Effector CD8-positive, alpha-beta T cell (primary cell): ENCODE measurements at regions not wholly inside any gene's neighbourhood (a gene's known extent, or its start where the extent isn't known, plus 50 kb on each side); places are given as distances from the start of the nearest gene placed in this dataset.
"Not testable (repeated sequence)": the region's sequence is repeated elsewhere in the genome, so short reads cannot be mapped to it uniquely, and the experiment has no call there.

Source experiments
- DNase-seq: peaks from one replicate; lab custom pipeline; 2025; lab: John Stamatoyannopoulos, UW

- no peak for DNase-seq
These were observed 216.3 kb upstream of the FLRT2 start for GRCh38 chr14:85313560-85314207.

GRCh38 chr14:85315290-85315689 is 214.7 kb upstream of the FLRT2 start:
- no peak for DNase-seq

DNA sequence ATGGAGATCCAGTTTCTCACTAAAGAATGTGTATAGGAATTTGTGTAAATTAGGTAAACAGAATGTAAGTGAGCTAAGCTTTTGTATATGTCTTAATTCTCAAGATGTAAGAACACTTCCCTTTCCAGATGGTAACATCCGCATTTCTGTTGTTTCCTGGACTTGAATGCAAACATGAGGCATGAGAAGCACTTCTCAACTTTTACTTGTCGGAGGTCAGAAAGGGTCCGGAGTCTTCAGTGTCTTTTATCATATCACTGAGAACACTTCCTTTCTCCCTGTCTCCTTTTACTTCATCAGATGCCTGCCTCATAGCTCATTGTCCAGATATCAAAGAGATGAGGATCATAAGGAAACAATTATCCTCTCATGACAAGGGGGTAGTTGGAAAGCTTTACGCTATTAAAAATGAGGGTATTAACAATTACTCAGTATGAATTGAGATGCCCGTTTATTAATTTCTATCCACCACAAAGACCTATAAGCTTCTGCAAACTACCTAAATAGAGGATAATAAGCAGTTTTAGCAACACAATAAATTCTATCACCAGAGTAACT is 214.1 kb upstream of the FLRT2 start:
- no peak for DNase-seq

DNA sequence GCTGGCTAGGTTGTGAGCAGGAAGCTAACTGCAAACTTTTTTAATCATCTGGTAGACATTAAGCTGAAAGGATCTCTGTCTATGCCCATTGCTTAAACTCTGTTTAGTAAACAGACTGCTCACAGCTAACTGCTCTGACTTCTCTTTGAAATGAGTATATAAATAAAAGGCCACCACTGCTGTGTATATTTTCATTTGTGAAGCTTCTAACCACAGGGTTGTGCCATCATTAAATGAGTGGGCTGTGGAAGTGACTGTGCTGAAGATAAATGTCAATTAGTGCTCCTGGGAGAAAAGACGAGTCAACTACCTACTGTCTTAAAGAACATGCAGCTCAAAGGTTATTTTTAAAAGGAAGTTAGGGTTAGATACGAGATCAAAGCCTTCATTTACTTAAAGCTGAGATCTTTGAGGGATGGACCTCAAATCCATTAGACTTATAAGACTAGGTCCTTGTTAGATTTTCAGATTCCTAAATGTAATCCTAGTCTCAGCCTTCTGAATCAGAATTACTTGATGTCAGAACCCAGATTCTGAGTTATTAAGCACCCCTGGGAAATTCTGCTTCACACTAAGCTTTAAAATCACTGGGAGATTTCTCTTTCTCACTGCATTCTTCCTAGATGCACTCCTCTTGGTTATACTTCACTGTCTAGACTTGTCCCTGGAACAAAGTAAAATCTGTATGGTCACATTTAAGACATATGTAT is 213.1 kb upstream of the FLRT2 start:
- DNase-seq, result no peak

GRCh38 chr14:85317491-85318021 is 212.4 kb upstream of the FLRT2 start:
- no peak for DNase-seq

GRCh38 chr14:85319101-85319500 is 210.8 kb upstream of the FLRT2 start:
- no peak for DNase-seq

DNA sequence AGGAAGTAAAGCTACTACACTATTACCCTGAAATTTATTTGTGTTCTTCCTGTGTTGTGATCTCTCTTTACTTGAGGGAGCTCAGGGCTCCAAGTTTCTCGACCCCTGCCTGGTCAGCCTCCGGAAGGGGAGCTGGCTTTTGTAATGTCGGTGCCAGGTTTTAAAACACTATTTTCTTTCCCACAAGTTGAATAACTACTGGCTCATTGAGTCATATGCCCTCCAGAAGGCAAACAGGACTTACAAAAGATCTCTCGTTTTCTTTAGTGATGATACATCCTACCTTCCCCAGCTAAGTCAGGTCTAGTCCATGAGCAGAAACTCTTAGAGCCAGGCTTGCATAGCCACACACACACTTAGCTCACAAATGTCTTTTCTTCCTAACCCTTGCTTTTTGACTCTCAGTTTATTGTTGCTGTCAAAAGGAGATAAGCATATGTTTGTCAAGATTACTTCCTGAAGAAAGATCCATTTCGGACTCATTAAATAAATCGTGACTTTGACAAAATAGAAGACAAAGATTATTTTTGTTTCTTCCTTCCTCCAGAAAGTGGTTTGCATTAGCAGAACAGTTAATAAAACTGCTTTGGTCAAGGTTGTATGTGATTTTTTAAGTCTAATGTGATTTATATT is 209.8 kb upstream of the FLRT2 start:
- no peak for DNase-seq

DNA sequence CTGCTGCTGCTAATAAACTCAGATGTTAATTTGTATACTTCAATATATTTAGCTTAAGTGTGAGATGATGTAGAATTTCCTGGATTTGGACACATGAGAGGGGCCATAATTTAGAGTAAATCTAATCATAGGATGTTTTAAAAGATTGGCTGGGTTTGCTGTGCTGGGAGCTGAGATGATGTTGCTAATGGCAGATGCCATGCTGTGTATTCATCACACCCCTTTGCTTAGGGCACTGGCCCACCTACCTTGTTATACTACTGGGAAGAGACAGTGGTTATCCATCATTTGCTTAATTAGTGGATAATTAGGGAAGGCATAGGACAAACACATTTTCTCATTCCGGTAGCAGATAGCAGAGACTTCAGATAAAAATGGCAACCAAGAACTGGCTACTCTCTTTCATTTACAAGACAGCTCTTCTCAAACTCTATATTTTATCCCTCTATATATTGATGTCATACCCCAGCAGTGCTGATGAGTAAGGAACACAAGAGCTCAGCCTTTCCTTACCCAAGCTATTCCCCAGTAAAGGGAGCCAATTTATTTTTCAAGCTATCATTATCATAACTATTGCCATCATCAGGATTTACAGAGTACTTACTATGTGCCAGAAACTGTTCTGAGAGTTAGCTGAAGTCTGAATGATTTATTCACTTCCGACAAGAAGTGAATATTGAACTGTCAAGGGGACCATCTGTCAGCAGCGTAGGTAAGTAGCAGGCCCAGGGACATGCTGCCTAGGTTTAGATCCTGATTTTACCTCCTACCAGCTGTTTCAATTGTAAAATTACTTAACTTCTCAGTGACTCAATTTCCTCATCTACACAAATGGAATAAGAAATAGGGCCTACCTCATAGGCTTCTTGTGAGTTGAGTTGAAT is 204.6 kb upstream of the FLRT2 start:
- DNase-seq, result no peak

- no peak for DNase-seq
These were observed 197.5 kb upstream of the FLRT2 start for GRCh38 chr14:85332401-85332800.

GRCh38 chr14:85333313-85333712 is 196.6 kb upstream of the FLRT2 start:
- no peak for DNase-seq

GRCh38 chr14:85333841-85334240 is 196.1 kb upstream of the FLRT2 start:
- DNase-seq, result no peak

DNA sequence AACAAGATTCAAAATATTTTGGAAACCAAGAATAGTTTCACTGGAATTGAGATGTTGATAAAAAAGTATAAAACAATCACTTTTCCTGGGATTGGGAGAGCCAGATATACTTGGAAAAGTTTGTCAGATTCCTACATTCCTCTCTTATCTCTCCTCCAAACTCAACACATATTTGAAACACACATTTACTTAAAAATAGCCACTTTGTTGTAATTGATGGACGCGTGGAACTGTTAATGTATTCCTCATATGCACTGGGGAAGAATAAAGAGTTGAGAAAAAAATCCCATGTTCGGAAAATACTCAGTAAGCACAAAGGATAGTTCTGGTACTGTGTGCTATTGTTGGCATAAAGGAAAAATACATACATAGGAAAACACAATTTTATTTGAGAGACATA is 195.6 kb upstream of the FLRT2 start:
- DNase-seq, result no peak

GRCh38 chr14:85336257-85336656 is 193.7 kb upstream of the FLRT2 start:
- DNase-seq, result no peak

DNA sequence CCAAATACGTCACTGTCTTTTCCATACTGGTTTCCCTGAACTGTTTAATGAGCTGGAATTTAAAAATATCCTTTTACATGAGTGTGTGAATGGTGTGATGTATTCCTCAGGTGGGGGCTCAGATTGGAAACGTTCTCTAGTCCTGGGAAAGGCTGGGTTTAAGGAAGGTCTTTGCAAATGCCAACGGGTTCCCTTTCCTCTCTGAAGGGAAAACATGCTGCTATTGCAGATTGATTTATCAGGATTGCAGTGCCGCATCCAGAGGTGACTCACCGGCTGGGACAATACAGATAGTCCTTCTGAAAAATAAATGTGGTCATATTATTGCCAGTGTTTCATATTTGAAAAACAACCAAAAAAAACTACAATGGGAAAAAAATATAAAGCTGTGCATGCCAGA is 193.1 kb upstream of the FLRT2 start:
- DNase-seq, result no peak

GRCh38 chr14:85338895-85339294 is 191.0 kb upstream of the FLRT2 start:
- DNase-seq, result no peak

DNA sequence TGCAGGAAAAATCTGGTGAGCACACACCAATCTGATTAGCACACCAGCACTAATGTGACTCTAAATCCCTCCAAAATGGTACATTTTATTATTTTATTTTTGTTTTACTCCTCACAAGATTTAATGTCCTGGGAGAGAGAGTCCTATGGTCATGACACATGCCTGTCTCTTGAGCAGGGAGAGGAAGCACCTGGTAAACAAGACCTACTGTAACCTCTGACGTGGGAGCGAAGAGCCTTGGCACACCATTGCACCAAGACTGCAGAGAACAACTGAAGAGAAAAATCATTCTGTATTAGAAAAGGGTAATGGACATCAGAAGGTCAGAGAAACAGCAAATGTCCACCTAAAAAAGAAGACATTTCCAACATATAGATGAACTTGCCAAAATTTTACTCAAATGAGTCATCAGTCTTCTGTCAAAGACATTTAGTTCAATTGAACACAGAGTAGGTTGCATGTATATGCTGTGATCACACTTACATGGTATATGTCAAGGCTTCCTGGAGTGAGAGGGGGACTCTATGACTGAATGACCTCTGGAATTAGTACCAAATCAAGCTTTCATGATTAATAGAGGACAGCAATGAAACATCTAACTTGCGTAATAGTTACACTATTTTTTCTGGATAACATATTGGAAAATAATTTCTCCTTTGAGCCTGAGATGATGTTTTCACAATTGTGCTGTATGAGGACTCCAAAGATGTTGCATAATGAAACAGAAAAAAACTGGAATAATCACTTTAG is 186.9 kb upstream of the FLRT2 start:
- DNase-seq, result no peak

DNA sequence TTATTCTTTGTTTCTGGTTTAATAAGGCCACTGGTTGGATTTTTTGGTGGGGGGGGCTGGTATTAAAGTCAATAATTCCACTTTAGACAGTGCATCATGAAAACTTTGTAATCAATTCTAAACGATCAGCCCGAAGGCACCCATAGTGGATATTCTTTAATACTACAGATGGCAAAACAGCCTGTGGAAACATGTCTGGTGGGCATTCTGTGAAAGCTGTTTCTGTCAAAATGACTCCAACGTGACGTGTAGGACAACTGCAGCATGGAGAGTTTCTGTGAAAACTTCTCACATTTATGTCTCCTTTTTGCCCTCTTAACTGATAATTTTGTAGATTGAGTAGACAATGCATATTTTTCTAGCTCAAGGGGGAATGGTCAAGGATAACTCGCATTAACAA is 185.8 kb upstream of the FLRT2 start:
- DNase-seq, result no peak

- no peak for DNase-seq
These were observed 184.9 kb upstream of the FLRT2 start for GRCh38 chr14:85344847-85345570.

DNA sequence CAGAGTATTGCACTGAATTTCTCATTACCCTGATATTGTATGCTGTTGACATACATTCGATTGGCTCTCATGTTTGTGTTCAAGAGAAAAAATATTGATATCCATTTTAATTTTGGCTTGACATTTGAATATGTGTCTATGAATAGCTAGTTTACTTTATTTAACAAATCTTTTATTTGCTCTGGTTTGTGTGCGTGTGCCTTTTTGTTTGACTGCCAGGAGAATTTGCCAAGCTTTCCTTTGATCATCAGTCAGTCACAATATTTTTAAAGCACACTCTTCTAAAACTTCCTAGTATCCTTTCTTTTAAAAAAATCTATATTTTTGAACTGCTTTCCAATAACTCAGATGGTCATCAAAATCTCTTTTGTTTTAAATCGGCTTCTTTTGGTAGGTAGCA is 179.3 kb upstream of the FLRT2 start:
- DNase-seq, result no peak

DNA sequence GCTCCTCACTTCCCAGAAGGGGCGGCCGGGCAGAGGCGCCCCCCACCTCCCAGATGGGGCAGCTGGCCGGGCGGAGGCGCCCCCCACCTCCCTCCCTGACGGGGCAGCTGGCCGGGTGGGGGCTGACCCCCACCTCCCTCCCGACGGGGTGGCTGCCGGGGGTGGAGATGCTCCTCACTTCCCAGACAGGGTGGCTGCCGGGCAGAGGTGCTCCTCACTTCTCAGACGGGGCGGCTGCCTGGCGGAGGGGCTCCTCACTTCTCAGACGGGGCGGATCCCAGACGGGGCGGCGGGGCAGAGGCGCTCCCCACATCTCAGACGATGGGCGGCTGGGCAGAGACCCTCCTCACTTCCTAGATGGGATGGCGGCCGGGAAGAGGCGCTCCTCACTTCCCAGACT is 177.4 kb upstream of the FLRT2 start:
- not testable (repeated sequence) for DNase-seq
